Stimulated activated CD4-positive, alpha-beta T cell treated with anti-CD3 and anti-CD28 coated beads, TNF-alpha, amount 100 ng/mL, for 24 hours (primary cell): ENCODE measurements at regions not wholly inside any gene's neighbourhood (a gene's known extent, or its start where the extent isn't known, plus 50 kb on each side); places are given as distances from the start of the nearest gene placed in this dataset.
"Not testable (repeated sequence)": the region's sequence is repeated elsewhere in the genome, so short reads cannot be mapped to it uniquely, and the experiment has no call there.

Experiments used
- DNase-seq, 3 experiments: peaks; one replicate each; pipeline ENCODE4 v3.0.0-alpha.2; 2020; ENCODE audit warnings: low read depth in 3 of 3

GRCh38 chr13:87877477-87877876, 206.3 kb downstream of the SLITRK5 start:
- no peak for DNase-seq

- DNase-seq: no peak
These were observed 207.5 kb downstream of the SLITRK5 start for GRCh38 chr13:87878706-87879105.

- no peak for DNase-seq
These were observed 213.7 kb downstream of the SLITRK5 start for GRCh38 chr13:87884884-87885283.

GRCh38 chr13:87887459-87888123, 216.4 kb downstream of the SLITRK5 start:
- DNase-seq: no peak

DNA sequence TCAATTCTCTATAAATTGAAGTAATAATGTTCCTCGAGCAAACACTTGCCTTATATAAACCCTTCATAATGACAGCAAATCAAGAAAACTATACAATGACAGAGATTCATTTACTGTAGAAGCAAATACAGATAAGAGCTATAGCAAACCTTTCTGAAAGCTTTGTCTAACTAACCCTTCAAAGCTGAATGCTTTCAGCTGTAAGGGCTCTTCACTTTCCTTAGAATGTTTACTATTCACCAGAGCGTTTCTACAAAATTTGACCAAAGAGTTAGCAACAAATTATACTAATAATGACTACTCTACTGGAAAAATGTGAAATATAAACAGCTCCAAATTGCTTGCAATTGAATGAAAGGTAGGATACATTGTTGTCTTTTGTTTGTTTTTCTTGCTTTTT, 218.1 kb downstream of the SLITRK5 start:
- no peak for DNase-seq

GRCh38 chr13:87893186-87893585, 222.0 kb downstream of the SLITRK5 start:
- DNase-seq: no peak

GRCh38 chr13:87894059-87894458, 222.9 kb downstream of the SLITRK5 start:
- DNase-seq: no peak

DNA sequence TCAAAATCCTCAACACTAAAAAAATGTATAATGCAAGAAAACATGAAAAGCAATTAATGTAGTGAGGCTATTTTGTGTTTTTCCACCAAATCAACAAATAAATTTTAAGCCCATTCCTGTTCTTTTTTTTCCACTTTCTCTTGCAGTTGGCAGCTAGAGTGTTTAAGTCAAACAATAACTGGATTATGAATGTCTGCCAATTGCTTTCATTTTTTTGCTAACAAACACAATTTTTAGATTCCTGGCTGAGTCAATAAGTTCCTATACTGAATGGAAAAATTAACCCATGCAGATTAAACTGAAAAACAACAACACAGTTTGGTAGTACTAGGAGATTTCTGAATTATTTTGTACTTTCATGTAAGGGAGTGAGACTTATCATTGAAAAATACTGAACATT, 232.4 kb downstream of the SLITRK5 start:
- DNase-seq: no peak

DNA sequence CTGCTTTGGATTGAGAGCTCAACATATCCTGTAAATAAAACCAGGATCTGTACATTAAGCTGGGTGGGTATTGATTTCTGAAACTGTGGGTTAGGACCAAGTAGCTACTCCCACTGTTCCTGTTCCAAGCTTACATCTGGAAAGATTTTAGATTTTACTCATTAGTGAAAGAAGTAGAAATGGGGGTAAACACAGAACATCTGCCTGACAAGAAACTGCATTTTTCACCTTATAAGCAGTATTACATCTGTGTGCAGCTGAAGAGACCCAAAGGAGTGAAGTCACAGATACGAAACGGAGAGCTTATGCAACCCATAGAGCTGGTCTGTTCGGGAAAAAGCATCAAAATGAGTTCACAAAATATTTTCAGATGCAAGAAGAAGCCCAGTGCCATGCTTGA, 235.2 kb downstream of the SLITRK5 start:
- no peak for DNase-seq

DNA sequence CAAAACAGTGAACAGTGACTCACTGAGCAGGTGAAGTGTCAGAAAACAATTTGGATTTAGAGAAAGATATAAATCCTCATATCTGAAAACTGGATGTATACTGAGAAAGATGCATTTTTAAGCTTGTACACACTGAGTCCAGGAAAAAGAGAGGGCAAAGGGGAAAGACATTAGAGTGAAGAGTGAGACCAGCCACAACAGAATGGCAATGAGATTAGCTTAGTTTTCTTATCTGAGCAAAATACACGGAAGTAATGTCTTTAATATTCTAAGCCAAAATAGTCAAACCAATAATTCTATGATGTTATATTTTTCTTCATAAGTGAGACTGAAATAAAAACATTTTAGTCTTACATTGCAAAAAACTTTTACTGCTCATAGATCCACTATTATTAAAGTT, 236.0 kb downstream of the SLITRK5 start:
- no peak for DNase-seq

- no peak for DNase-seq
These were observed 248.8 kb downstream of the SLITRK5 start for GRCh38 chr13:87919956-87920355.

DNA sequence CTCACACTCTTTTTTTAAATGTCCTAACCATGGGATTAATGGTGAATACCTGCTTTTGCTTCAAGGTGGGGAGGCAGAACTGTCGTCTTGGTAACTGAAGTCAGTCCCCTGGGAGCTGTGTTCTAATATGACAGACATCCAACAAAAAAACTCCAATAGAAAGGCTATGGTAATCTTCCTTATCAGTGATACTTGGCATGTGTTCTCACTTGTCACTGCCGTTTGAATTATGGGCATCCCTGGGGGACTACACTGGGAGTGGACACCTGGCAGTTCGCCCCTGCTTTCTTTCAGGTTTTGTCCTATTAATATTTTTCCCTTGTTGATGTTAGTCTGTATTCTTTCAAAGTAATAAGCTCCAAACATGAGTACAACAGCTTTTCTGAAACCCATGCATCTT, 252.6 kb downstream of the SLITRK5 start:
- no peak for DNase-seq

GRCh38 chr13:87925006-87925405, 253.8 kb downstream of the SLITRK5 start:
- no peak for DNase-seq

- no peak for DNase-seq
These were observed 269.6 kb downstream of the SLITRK5 start for GRCh38 chr13:87940776-87941175.

DNA sequence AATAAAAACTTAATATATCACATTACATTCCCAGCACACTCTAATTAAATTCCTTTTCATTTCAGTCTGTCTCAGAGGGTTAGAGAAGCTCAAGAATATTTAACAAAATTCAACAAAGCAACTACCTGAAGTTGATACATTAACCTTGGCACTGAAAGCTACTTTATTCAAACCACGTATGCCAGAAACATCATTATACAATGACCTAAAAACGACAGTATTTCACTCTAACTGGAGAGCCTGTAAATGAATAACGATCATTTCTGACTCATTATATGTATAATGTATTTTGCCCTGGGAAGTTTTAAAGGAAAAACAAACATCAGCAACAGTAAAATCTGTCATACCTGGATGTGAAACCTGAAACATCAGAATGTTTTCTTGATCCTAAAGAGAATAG, 270.1 kb downstream of the SLITRK5 start:
- DNase-seq: no peak

DNA sequence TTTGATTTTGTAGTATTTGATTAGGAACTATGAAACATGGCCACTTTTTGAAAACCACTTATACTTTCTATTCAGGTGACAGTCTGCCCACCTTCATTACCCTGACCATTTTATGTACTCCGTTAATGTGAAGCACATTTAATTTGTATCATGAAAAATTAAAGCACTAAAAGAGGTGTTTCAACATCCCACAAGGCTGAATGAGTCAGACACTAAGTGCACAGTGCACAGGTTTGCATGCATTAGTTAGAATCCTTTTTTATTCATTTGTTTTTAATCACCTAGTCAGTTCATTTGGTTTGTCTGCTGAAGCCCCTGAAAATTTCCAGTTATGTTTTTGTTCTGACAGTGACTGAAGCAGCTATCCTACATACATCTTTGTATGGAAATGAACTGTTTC, 271.0 kb downstream of the SLITRK5 start:
- DNase-seq: no peak

- no peak for DNase-seq
These were observed 272.9 kb downstream of the SLITRK5 start for GRCh38 chr13:87944038-87944437.

DNA sequence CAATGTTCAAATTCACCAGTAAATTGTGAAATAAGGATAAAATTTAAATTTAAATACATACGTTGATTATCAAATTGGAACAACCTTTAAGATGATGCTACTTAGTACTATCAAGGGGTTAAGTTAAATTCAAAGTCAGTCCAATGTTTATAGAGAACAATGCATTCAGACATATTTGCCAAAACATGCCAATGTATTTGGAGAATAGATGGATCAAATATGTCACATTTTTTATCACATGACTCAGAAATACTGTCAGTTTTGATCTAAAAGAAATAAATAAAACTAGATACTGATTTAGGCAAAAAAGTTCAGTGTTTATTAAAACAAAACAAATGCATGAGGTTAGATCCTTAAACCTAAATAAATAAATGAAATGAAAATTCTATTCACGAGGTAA, 281.2 kb downstream of the SLITRK5 start:
- no peak for DNase-seq

DNA sequence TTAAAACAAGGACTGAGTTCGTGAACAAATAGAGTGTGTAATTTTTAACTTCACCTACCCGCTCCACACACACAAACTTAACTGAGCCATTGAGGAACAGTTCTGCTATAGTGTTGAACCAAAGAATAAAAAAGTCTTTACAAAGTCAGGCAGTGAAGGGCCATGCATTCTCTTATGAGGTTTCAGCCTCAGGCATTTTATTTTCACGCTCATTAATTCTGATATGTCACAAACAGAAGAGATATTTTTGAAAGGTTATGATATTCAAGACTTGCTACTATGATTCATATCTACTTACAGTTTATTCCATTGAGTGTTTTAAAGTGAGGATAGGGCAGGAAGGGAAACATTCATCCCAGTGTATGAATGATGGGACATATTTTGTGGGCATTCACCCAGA, 282.2 kb downstream of the SLITRK5 start:
- no peak for DNase-seq

GRCh38 chr13:87954091-87954490, 282.9 kb downstream of the SLITRK5 start:
- DNase-seq: no peak

DNA sequence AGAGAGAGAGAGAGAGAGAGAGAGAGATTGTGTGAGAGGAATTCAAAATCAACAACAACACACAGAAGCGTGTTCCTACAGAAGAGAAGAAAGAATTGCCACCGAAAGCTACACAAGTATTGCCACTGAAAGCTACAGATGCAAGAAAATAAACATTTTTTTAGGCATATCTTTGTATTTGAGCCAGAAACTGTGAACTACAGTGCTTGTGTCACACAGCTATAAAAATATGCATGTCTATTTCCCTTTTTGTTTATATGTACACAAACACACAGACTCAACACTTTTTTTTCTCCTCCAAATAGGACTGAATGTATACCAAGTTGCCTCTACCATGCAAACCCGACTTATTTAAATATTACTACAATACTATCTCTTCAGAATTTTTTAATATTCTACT, 290.4 kb downstream of the SLITRK5 start:
- no peak for DNase-seq

GRCh38 chr13:87972568-87972967, 301.4 kb downstream of the SLITRK5 start:
- no peak for DNase-seq

- no peak for DNase-seq
These were observed 303.9 kb downstream of the SLITRK5 start for GRCh38 chr13:87975035-87975434.

DNA sequence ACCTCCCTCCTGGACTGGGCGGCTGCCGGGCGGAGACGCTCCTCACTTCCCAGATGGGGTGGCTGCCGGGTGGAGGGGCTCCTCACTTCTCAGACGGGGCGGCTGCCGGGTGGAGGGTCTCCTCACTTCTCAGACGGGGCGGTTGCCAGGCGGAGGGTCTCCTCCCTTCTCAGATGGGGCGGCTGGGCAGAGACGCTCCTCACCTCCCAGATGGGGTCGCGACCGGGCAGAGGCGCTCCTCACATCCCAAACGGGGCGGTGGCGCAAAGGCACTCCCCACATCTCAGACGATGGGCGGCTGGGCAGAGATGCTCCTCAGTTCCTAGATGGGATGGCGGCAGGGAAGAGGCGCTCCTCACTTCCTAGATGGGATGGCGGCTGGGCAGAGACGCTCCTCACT, 305.5 kb downstream of the SLITRK5 start:
- DNase-seq: not testable (repeated sequence)
